Activated CD8-positive, alpha-beta T cell treated with anti-CD3 and anti-CD28 coated beads, Interleukin-2, amount 10 ng/mL, durations not matched to agents 7 days and 5 days (primary cell): ENCODE measurements at regions not wholly inside any gene's neighbourhood (a gene's known extent, or its start where the extent isn't known, plus 50 kb on each side); places are given as distances from the start of the nearest gene placed in this dataset.

Experiments
- ATAC-seq: fragments of 150-1000 bp; cut with Tn5 transposase; one replicate; pipeline ENCODE4 v1.10.0; 2021; ENCODE audit warnings: moderate library complexity
- CTCF ChIA-PET: fragments of 350-600 bp; sonication (Branson Sonifier 250); formaldehyde crosslinking; loops from one replicate; lab custom pipeline; 2021; ENCODE audit warnings: antibody characterized with exemption; lab: Charles Lee
- POLR2A ChIA-PET: fragments of 350-600 bp; sonication (Branson Sonifier 250); formaldehyde crosslinking; loops from one replicate; lab custom pipeline; 2021; ENCODE audit warnings: antibody characterized with exemption; lab: Charles Lee
- DNase-seq: peaks from one replicate; pipeline ENCODE4 v3.0.0-alpha.2; 2020
- H3K27ac Mint-ChIP-seq: one replicate; pipeline ENCODE4 v1.8.0; 2021; ENCODE audit warnings: mild to moderate bottlenecking, mixed read lengths
- H3K27me3 Mint-ChIP-seq: one replicate; pipeline ENCODE4 v1.8.0; 2021; ENCODE audit warnings: low read depth, mixed read lengths
- H3K36me3 Mint-ChIP-seq: one replicate; pipeline ENCODE4 v1.8.0; 2021; ENCODE audit warnings: low read depth, mixed read lengths
- H3K4me1 Mint-ChIP-seq: one replicate; pipeline ENCODE4 v1.8.0; 2021; ENCODE audit warnings: low read depth, mixed read lengths
- H3K4me3 Mint-ChIP-seq: one replicate; pipeline ENCODE4 v1.8.0; 2021; ENCODE audit warnings: mild to moderate bottlenecking, mixed read lengths
- H3K9me3 Mint-ChIP-seq: one replicate; pipeline ENCODE4 v1.8.0; 2022; ENCODE audit warnings: mixed read lengths; ENCODE audit not compliant: insufficient read depth

GRCh38 chr3:106161246-106161645, 292.4 kb upstream of the CBLB start:
- H3K36me3 Mint-ChIP-seq, result peaks cover 28% of the 10 kb centered on the region
- no peak overlapping the region for H3K4me3 Mint-ChIP-seq
- ChIA-PET POLR2A (no interaction called here), CTCF (no interaction called here)
- DNase-seq (no peak), ATAC-seq (no peak)
- peaks cover 20% of the 10 kb centered on the region for H3K9me3 Mint-ChIP-seq
- no peaks in the 10 kb centered on the region for H3K27me3 Mint-ChIP-seq
- H3K4me1 Mint-ChIP-seq, result no peaks in the 10 kb centered on the region
- no peak overlapping the region for H3K27ac Mint-ChIP-seq

GRCh38 chr3:106167728-106168127, 298.9 kb upstream of the CBLB start:
- Mint-ChIP-seq H3K9me3 (peaks cover 19% of the 10 kb centered on the region), H3K4me1 (peaks cover 26% of the 10 kb centered on the region), H3K27ac (no peak overlapping the region), H3K36me3 (peaks cover 49% of the 10 kb centered on the region), H3K27me3 (no peaks in the 10 kb centered on the region), H3K4me3 (no peak overlapping the region)
- ChIA-PET CTCF (no interaction called here), POLR2A (no interaction called here)
- DNase-seq, result no peak
- no peak for ATAC-seq

- H3K36me3 Mint-ChIP-seq, result peaks cover 40% of the 10 kb centered on the region
- H3K4me3 Mint-ChIP-seq, result no peak overlapping the region
- ATAC-seq (no peak), DNase-seq (no peak)
- POLR2A ChIA-PET, result no interaction called here
- H3K27me3 Mint-ChIP-seq, result no peaks in the 10 kb centered on the region
- H3K9me3 Mint-ChIP-seq, result peaks cover 8% of the 10 kb centered on the region
- CTCF ChIA-PET, result no interaction called here
- no peak overlapping the region for H3K27ac Mint-ChIP-seq
- H3K4me1 Mint-ChIP-seq, result peaks cover 32% of the 10 kb centered on the region
These were observed 300.3 kb upstream of the CBLB start for GRCh38 chr3:106168962-106169750.

GRCh38 chr3:106170636-106171035, 301.8 kb upstream of the CBLB start:
- H3K9me3 Mint-ChIP-seq, result peaks cover 3% of the 10 kb centered on the region
- ATAC-seq, result no peak
- POLR2A ChIA-PET, result no interaction called here
- H3K27ac Mint-ChIP-seq, result no peak overlapping the region
- H3K4me3 Mint-ChIP-seq, result no peak overlapping the region
- peaks cover 39% of the 10 kb centered on the region for H3K36me3 Mint-ChIP-seq
- CTCF ChIA-PET, result interaction anchor here (1.5 kb wide), 1 partner anchor 11 kb away, joined by 4 read pairs; no protein-coding TSS in a partner anchor
- no peaks in the 10 kb centered on the region for H3K27me3 Mint-ChIP-seq
- H3K4me1 Mint-ChIP-seq, result peaks cover 45% of the 10 kb centered on the region
- no peak for DNase-seq

GRCh38 chr3:106172101-106172500, 303.3 kb upstream of the CBLB start:
- Mint-ChIP-seq H3K27ac (peak overlapping the region; percentile 69), H3K27me3 (no peaks in the 10 kb centered on the region), H3K36me3 (peaks cover 45% of the 10 kb centered on the region), H3K9me3 (no peaks in the 10 kb centered on the region), H3K4me1 (peaks cover 59% of the 10 kb centered on the region), H3K4me3 (no peak overlapping the region)
- DNase-seq, result no peak
- CTCF ChIA-PET, result no interaction called here
- ATAC-seq, result no peak
- POLR2A ChIA-PET, result no interaction called here

GRCh38 chr3:106172780-106173179, 304.0 kb upstream of the CBLB start:
- Mint-ChIP-seq H3K27me3 (no peaks in the 10 kb centered on the region), H3K27ac (peak overlapping the region; percentile 28), H3K9me3 (no peaks in the 10 kb centered on the region), H3K36me3 (peaks cover 47% of the 10 kb centered on the region), H3K4me3 (no peak overlapping the region), H3K4me1 (peaks cover 66% of the 10 kb centered on the region)
- ATAC-seq, result peak; percentile 20
- POLR2A ChIA-PET, result no interaction called here
- no peak for DNase-seq
- CTCF ChIA-PET, result interaction anchor here (0.6 to 1.3 kb wide), 2 partner anchors 13 to 161 kb away, joined by 3 to 4 read pairs; no protein-coding TSS in a partner anchor

GRCh38 chr3:106175276-106175675, 306.5 kb upstream of the CBLB start:
- ChIA-PET CTCF (interaction anchor here (1.3 to 1.4 kb wide), 2 partner anchors 27 to 349 kb away, joined by 3 read pairs; no protein-coding TSS in a partner anchor), POLR2A (no interaction called here)
- no peak overlapping the region for H3K4me3 Mint-ChIP-seq
- H3K4me1 Mint-ChIP-seq, result peaks cover 83% of the 10 kb centered on the region
- no peaks in the 10 kb centered on the region for H3K27me3 Mint-ChIP-seq
- peak overlapping the region; percentile 94 for H3K27ac Mint-ChIP-seq
- H3K36me3 Mint-ChIP-seq, result peaks cover 56% of the 10 kb centered on the region
- DNase-seq (no peak), ATAC-seq (no peak)
- H3K9me3 Mint-ChIP-seq, result peaks cover 12% of the 10 kb centered on the region

- CTCF ChIA-PET, result interaction anchor here (1.0 to 1.4 kb wide), 4 partner anchors 26 to 308 kb away, joined by 3 to 4 read pairs (median 4); partner anchors contain the start of gene CBLB
These were observed 307.9 kb upstream of the CBLB start for GRCh38 chr3:106176734-106177133.

GRCh38 chr3:106182950-106183511, 314.2 kb upstream of the CBLB start:
- ATAC-seq, result no peak
- H3K4me1 Mint-ChIP-seq, result peaks cover 62% of the 10 kb centered on the region
- H3K4me3 Mint-ChIP-seq, result no peak overlapping the region
- peaks cover 63% of the 10 kb centered on the region for H3K36me3 Mint-ChIP-seq
- H3K9me3 Mint-ChIP-seq, result peaks cover 43% of the 10 kb centered on the region
- CTCF ChIA-PET, result interaction anchor here (0.6 to 1.2 kb wide), 2 partner anchors 21 to 67 kb away, joined by 3 read pairs; no protein-coding TSS in a partner anchor
- POLR2A ChIA-PET, result no interaction called here
- H3K27me3 Mint-ChIP-seq, result no peaks in the 10 kb centered on the region
- DNase-seq, result no peak
- no peak overlapping the region for H3K27ac Mint-ChIP-seq

More at GRCh38 chr3:106176734-106177133, 307.9 kb upstream of the CBLB start:
- Mint-ChIP-seq H3K27me3 (no peaks in the 10 kb centered on the region), H3K4me3 (peak overlapping the region; percentile 72), H3K9me3 (peaks cover 19% of the 10 kb centered on the region), H3K27ac (peak overlapping the region; percentile 94), H3K4me1 (peaks cover 69% of the 10 kb centered on the region), H3K36me3 (peaks cover 50% of the 10 kb centered on the region)
- ATAC-seq, result peak; percentile 96
- DNase-seq, result peak; percentile 82
- POLR2A ChIA-PET, result interaction anchor here (1.3 kb wide), 3 partner anchors 309 to 809 kb away, joined by 3 to 6 read pairs (median 3); partner anchors contain the start of gene CBLB

GRCh38 chr3:106183762-106184391, 315.1 kb upstream of the CBLB start:
- peak overlapping the region; percentile 80 for H3K27ac Mint-ChIP-seq
- peaks cover 56% of the 10 kb centered on the region for H3K36me3 Mint-ChIP-seq
- POLR2A ChIA-PET, result no interaction called here
- H3K27me3 Mint-ChIP-seq, result no peaks in the 10 kb centered on the region
- peaks cover 56% of the 10 kb centered on the region for H3K4me1 Mint-ChIP-seq
- H3K9me3 Mint-ChIP-seq, result peaks cover 42% of the 10 kb centered on the region
- peak; percentile 37 for ATAC-seq
- H3K4me3 Mint-ChIP-seq, result no peak overlapping the region
- CTCF ChIA-PET, result interaction anchor here (0.6 to 1.3 kb wide), 3 partner anchors 20 to 445 kb away, joined by 3 to 4 read pairs (median 3); no protein-coding TSS in a partner anchor
- DNase-seq, result no peak

- peak; percentile 82 for ATAC-seq
- peaks cover 54% of the 10 kb centered on the region for H3K36me3 Mint-ChIP-seq
- DNase-seq, result no peak
- H3K4me3 Mint-ChIP-seq, result peak overlapping the region; percentile 6
- H3K27ac Mint-ChIP-seq, result peak overlapping the region; percentile 76
- peaks cover 50% of the 10 kb centered on the region for H3K4me1 Mint-ChIP-seq
- no peaks in the 10 kb centered on the region for H3K27me3 Mint-ChIP-seq
- ChIA-PET POLR2A (interaction anchor here (0.6 to 0.8 kb wide), 2 partner anchors 30 to 315 kb away, joined by 3 to 4 read pairs; no protein-coding TSS in a partner anchor), CTCF (interaction anchor here (0.6 to 1.3 kb wide), 4 partner anchors 11 to 446 kb away, joined by 3 to 4 read pairs (median 4); no protein-coding TSS in a partner anchor)
- peaks cover 34% of the 10 kb centered on the region for H3K9me3 Mint-ChIP-seq
These were observed 316.0 kb upstream of the CBLB start for GRCh38 chr3:106184540-106185457.
